C4-2B (cell line): ENCODE measurements at regions not wholly inside any gene's neighbourhood (a gene's known extent, or its start where the extent isn't known, plus 50 kb on each side); places are given as distances from the start of the nearest gene placed in this dataset.

Source experiments
- ZFX ChIP-seq: fragments of 450-650 bp; IDR thresholded peaks from 2 replicates; pipeline ENCODE4 v1.6.1; 2017
- TF ChIP-seq, protein P1 (sequence below): fragments of 450-650 bp; conservative IDR thresholded peaks from 2 replicates; pipeline ENCODE4 v1.5.1; 2017; ENCODE audit warnings: mild to moderate bottlenecking

- TF ChIP-seq, protein P1, sequence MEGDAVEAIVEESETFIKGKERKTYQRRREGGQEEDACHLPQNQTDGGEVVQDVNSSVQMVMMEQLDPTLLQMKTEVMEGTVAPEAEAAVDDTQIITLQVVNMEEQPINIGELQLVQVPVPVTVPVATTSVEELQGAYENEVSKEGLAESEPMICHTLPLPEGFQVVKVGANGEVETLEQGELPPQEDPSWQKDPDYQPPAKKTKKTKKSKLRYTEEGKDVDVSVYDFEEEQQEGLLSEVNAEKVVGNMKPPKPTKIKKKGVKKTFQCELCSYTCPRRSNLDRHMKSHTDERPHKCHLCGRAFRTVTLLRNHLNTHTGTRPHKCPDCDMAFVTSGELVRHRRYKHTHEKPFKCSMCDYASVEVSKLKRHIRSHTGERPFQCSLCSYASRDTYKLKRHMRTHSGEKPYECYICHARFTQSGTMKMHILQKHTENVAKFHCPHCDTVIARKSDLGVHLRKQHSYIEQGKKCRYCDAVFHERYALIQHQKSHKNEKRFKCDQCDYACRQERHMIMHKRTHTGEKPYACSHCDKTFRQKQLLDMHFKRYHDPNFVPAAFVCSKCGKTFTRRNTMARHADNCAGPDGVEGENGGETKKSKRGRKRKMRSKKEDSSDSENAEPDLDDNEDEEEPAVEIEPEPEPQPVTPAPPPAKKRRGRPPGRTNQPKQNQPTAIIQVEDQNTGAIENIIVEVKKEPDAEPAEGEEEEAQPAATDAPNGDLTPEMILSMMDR: no peak
- TF ChIP-seq ZFX: no peak
These were observed 813.7 kb upstream of the HS3ST1 start for GRCh38 chr4:12242354-12242753.
